ENCODE measurements at regions not wholly inside any gene's neighbourhood (a gene's known extent, or its start where the extent isn't known, plus 50 kb on each side); places are given as distances from the start of the nearest gene placed in this dataset.

DNA sequence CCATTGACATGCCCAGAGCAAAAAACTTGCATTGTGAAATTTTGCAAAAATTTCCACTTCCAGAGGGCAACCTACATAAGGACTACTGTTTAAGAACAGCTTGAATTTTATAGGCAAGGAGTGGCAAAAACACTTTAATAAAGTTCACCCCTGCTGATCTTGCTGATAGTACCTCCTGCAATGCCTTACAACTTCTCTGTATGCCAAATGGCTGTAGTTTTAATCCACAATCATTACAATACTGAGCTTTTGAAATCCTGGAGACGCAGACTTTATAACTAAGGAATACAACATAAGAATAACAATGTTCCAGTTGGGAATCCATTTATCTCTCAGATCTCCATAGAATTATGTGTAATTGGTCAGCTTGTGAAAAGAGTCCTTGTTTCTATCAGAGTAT lies 247.5 kb downstream of the KCNJ3 start:
- ChIA-PET POLR2A (no interaction called here), CTCF (no interaction called here)
- H3K9me3 Mint-ChIP-seq, result no peaks in the 10 kb centered on the region
- H3K36me3 Mint-ChIP-seq, result no peaks in the 10 kb centered on the region
- no peak overlapping the region for H3K27ac Mint-ChIP-seq
- peaks cover 21% of the 10 kb centered on the region for H3K4me1 Mint-ChIP-seq
- H3K27me3 Mint-ChIP-seq (ENCODE audit: low read depth), result peaks cover 86% of the 10 kb centered on the region
- no peak overlapping the region for H3K4me3 Mint-ChIP-seq
- no peak for DNase-seq (ENCODE audit: low spot score)
- ATAC-seq, result peak; percentile 53; the same call in 1 of the 2 replicates
- TF ChIP-seq JAZF1 (CRISPR knock-in tag; IDR thresholded peaks at IDR 0.05) (no peak), ELF4 (CRISPR knock-in tag; IDR thresholded peaks at IDR 0.05; ENCODE audit: low read depth) (no peak), CBFB (CRISPR knock-in tag; IDR thresholded peaks at IDR 0.05; ENCODE audit: low read depth) (no peak), ZNF423 (CRISPR knock-in tag; IDR thresholded peaks at IDR 0.05) (no peak)

- Mint-ChIP-seq H3K27me3 (ENCODE audit: low read depth) (peaks cover 61% of the 10 kb centered on the region), H3K9me3 (no peaks in the 10 kb centered on the region), H3K4me1 (peaks cover 21% of the 10 kb centered on the region), H3K27ac (no peak overlapping the region), H3K36me3 (no peaks in the 10 kb centered on the region), H3K4me3 (no peak overlapping the region)
- POLR2A ChIA-PET, result no interaction called here
- ATAC-seq (no peak), DNase-seq (ENCODE audit: low spot score) (no peak)
- CTCF ChIA-PET, result no interaction called here
- TF ChIP-seq IRF2 (CRISPR knock-in tag; IDR thresholded peaks at IDR 0.05; ENCODE audit: borderline replicate concordance, low read depth) (no peak), FOXJ3 (CRISPR knock-in tag; IDR thresholded peaks at IDR 0.05; ENCODE audit: borderline replicate concordance) (no peak), ZNF281 (CRISPR knock-in tag; IDR thresholded peaks at IDR 0.05) (no peak), TP53 (CRISPR knock-in tag; IDR thresholded peaks at IDR 0.05) (no peak), TEAD1 (CRISPR knock-in tag; IDR thresholded peaks at IDR 0.05) (no peak), CDX4 (CRISPR knock-in tag; IDR thresholded peaks at IDR 0.05; ENCODE audit: borderline replicate concordance) (no peak)
- TF ChIP-seq, protein P1, sequence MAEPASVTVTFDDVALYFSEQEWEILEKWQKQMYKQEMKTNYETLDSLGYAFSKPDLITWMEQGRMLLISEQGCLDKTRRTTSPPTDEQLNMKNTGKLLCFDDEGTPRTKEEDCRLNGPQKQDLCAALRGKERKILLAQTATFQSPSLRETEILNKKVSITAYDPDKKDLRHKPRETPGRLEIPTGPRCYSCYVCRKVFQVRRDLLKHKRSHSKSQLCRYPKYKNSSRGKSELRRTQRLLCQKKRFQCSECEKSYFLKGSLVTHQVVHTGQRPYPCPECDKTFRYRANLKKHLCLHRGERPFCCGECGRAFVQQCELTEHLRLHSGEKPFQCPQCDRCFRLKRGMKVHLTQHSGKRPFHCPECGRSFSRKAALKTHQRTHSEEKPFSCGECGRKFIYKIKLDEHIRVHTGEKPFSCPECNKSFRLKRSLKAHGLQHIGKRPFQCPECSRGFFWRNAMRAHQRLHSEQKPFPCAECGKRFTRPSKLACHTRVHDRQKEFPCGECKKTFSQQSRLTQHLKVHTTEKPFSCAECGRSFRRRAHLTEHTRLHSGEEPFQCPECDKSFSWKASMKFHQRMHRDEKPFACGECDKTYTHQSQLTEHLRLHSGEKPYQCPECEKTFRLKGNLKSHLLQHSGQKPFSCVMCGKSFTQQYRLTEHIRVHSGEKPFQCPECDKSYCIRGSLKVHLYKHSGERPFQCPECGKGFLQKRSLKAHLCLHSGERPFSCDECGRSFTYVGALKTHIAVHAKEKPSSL (CRISPR knock-in tag; conservative IDR thresholded peaks at IDR 0.05), result no peak
These were observed 242.9 kb downstream of the KCNJ3 start for GRCh38 chr2:154941379-154941778.

- Mint-ChIP-seq H3K4me1 (no peaks in the 10 kb centered on the region), H3K27ac (no peak overlapping the region), H3K27me3 (ENCODE audit: low read depth) (peaks cover 3% of the 10 kb centered on the region; the same call in 1 of the 2 replicates), H3K36me3 (peaks cover 19% of the 10 kb centered on the region), H3K4me3 (no peak overlapping the region), H3K9me3 (peaks cover 31% of the 10 kb centered on the region)
- no peak for DNase-seq (ENCODE audit: low spot score)
- CTCF ChIA-PET, result no interaction called here
- POLR2A ChIA-PET, result no interaction called here
- no peak for ATAC-seq
- no peak for TF ChIP-seq JUN (CRISPR knock-in tag; IDR thresholded peaks at IDR 0.05)
- TF ChIP-seq, protein P2, sequence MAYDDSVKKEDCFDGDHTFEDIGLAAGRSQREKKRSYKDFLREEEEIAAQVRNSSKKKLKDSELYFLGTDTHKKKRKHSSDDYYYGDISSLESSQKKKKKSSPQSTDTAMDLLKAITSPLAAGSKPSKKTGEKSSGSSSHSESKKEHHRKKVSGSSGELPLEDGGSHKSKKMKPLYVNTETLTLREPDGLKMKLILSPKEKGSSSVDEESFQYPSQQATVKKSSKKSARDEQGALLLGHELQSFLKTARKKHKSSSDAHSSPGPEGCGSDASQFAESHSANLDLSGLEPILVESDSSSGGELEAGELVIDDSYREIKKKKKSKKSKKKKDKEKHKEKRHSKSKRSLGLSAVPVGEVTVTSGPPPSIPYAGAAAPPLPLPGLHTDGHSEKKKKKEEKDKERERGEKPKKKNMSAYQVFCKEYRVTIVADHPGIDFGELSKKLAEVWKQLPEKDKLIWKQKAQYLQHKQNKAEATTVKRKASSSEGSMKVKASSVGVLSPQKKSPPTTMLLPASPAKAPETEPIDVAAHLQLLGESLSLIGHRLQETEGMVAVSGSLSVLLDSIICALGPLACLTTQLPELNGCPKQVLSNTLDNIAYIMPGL (CRISPR knock-in tag; IDR thresholded peaks at IDR 0.05), result no peak
These were observed 235.7 kb downstream of the KCNJ3 start for GRCh38 chr2:154934213-154934612.

GRCh38 chr2:154924531-154924930 lies 226.0 kb downstream of the KCNJ3 start:
- ChIA-PET CTCF (no interaction called here), POLR2A (no interaction called here)
- H3K9me3 Mint-ChIP-seq, result no peaks in the 10 kb centered on the region
- DNase-seq (ENCODE audit: low spot score) (no peak), ATAC-seq (no peak)
- no peak overlapping the region for H3K4me3 Mint-ChIP-seq
- no peaks in the 10 kb centered on the region for H3K4me1 Mint-ChIP-seq
- no peak overlapping the region for H3K27ac Mint-ChIP-seq
- no peaks in the 10 kb centered on the region for H3K36me3 Mint-ChIP-seq
- no peaks in the 10 kb centered on the region for H3K27me3 Mint-ChIP-seq (ENCODE audit: low read depth)
- no peak for TF ChIP-seq ZNF512 (CRISPR knock-in tag; IDR thresholded peaks at IDR 0.05; ENCODE audit: borderline replicate concordance)
- TF ChIP-seq STAT6 (CRISPR knock-in tag; conservative IDR thresholded peaks at IDR 0.05; ENCODE audit: low read depth), result no peak
- TF ChIP-seq, protein P3, sequence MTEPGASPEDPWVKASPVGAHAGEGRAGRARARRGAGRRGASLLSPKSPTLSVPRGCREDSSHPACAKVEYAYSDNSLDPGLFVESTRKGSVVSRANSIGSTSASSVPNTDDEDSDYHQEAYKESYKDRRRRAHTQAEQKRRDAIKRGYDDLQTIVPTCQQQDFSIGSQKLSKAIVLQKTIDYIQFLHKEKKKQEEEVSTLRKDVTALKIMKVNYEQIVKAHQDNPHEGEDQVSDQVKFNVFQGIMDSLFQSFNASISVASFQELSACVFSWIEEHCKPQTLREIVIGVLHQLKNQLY (CRISPR knock-in tag; IDR thresholded peaks at IDR 0.05), result no peak
- no peak for TF ChIP-seq ZBTB21 (CRISPR knock-in tag; IDR thresholded peaks at IDR 0.05; ENCODE audit: borderline replicate concordance)
